HG03571 (cell line): ENCODE measurements at regions not wholly inside any gene's neighbourhood (a gene's known extent, or its start where the extent isn't known, plus 50 kb on each side); places are given as distances from the start of the nearest gene placed in this dataset.

Source experiments
- ATAC-seq: cut with Tn5 transposase; IDR thresholded peaks from one replicate; pipeline ENCODE4 v1.9.1; 2021; ENCODE audit not compliant: unreplicated experiment

DNA sequence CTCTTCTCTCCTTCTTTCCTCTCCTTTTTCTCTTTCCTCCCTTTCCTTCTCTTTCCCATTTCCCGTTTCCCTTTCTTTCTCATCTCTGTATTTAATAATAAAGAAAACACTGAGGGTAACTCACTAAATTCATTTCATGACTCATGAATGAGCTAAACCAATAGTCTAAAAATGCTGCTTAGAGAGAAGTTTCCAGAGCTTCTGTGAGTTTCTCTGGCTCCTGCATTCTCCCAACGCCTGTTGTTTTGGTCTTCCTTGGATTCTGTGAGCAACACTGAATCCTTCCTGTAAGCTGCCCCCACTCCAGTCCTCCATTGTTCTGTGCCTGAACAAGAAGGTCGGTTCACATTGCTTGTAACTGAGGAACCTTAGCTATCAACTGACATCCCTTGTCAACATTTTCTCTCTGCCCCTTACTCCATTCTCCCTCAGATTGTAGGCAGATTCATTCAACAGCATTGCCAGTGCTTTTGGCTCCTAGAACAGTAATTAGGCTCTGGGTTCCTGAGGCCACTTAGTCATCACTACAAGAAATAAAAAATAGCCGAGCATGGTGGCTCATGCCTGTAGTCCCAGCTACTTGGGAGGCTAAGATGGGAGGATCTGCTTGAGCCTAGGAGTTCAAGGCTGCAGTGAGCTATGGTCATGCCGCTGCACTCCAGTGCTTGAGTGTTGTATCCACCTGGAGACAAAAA, 237.7 kb upstream of the KLF4 start:
- ATAC-seq = no peak

DNA sequence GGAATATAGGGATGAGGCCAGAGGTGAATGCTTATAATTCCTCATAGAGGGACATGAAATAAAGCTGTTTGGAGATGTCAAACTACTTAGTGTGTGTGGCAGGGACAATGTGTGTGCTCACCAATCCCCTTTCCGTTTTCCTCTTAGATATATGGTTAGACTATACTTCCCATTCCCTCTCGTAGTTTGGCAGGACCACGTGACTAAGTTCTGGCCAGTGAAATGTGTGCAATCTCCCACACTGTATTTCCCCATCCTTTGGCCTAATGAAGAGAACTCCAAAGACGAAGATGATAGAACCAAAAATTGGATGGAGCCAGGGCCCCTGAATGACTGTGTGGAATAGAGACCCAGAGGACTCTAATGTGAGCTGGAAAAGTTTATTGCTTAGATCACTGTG, 233.4 kb upstream of the KLF4 start:
- no peak for ATAC-seq

DNA sequence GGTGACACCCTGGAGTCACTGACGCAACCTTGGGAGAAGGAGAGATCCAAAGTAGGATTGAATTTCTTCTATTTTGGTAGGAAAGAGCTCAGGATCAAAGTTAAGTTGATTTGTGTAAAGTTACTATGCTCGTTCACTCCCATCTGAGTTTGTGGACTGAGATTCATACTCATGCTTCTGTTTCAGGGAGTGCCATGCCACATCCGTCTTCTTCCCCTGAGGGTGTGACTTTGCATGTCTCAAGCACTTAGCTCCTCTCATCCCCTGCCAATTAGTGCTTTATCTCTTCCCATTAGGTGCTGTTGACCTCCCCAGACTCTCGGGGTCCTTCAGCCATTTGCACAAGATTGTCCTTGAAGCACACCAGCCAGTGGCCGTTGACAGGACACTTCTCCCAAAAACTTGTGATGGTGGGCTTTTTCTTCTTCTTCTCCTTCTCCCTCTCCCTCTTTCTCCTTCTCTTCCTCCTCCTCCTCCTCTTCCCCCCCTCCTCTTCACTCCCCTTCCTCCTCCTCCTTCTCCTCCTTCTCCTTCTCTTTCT, 232.2 kb upstream of the KLF4 start:
- ATAC-seq = no peak

DNA sequence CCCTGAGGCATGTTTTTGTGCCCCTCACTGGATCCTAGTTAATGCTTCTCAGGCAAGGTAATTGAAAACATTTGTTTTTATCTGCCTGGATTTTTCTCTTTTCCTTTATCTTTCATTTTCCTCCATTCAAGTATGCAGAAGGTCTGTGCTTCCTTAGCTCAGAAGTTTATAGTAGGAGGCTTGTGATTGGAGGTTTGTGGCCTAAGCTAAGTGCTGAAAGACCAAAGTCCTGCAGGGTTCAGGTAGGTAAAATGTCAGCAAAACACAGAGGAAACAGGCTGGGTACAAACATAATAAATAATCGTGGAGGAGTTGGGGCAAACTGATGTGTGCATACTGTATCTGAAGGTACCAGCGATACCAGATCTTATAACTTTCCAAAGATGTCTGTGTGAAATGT, 230.9 kb upstream of the KLF4 start:
- ATAC-seq = no peak

DNA sequence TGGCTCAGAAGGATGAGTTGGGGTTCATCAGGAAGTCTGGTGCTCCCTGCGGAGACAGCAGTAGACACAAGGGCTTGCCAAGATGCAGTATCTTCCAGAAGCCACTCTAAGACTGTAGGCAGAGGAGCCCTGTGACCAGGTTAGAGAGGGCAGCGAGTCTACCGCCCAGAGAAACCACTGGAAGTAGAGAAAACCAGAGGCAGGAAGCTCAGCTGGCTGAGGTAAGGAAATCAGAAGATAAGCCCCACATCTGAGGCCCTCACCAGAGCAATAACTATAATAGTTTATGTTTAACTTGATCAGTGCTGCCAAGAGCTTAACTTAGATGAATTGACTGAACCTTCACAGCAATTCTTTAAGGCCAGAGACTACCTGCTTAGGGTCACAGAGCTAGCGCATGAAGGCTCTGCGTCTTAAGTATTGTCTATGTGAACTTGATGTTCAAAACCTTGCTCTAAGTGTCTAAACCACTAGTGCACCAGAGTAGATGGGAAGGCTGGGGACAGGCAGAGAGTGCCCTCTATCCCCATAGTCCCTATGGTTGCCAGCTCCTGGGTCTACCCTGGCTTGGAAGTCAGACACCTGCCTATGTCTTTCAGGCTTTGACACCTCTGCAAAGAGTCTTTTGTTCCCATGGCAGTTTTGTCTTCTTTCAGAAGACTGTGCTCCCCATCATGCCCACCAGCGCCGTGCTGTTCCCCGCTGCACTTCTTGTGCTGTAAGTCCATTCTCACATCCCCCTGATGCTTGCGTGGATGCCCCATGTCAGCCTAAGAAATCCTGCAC, 228.2 kb upstream of the KLF4 start:
- no peak for ATAC-seq

DNA sequence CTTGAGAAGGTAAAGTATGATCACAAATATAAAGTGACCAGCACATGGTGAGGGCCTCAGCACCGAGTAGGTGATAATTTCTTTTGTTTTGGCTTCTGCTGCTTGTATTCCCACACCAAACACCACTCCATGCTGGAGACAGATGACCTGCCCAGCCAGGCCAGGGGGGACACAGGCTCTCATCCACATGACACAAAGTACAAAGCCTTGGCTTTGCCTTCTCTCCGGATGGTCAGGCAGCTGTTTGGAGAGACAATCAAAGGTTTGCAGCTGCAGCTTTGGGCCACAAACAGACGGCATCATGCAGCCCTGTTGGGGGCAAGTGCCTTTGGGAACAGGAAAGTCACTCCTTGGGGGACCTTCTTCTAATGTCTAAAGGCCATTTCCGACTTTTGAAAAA, 226.2 kb upstream of the KLF4 start:
- ATAC-seq = no peak

DNA sequence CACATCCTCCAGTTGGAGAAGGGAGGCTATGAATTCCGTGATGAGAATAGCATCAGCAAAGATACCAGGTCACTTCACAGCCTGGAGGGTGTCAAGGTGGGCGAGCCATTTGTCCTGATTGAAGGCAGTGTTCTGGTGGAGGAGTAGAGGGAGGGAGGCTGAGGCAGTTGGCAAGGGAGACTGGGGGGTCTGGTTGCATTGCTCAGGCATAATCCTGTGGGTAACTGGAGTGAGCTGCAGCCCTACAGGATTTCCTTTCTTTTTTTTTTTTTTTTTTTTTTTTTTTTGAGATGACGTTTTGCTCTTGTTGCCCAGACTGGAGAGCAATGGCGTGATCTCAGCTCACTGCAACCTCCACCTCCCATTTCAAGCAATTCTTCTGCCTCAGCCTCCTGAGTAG, 223.9 kb upstream of the KLF4 start:
- ATAC-seq = no peak

DNA sequence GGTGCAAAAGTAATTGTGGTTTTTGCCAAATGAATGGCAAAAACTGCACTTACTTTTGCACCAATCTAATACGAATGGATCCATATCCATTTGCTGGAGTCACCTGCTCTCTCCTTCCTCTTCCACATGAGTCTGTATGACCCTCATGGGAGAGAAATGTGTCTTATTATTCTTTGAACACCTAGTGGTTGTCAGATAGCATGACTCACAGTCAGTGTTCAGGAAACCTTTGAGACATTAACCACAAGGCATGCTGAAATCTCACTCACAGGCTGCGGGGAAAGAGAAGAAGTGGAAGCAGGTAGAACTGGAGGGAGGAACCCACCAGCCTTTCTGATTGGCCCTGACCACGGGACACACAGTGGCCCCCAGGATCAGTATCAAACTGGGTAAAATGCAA, 222.8 kb upstream of the KLF4 start:
- no peak for ATAC-seq

DNA sequence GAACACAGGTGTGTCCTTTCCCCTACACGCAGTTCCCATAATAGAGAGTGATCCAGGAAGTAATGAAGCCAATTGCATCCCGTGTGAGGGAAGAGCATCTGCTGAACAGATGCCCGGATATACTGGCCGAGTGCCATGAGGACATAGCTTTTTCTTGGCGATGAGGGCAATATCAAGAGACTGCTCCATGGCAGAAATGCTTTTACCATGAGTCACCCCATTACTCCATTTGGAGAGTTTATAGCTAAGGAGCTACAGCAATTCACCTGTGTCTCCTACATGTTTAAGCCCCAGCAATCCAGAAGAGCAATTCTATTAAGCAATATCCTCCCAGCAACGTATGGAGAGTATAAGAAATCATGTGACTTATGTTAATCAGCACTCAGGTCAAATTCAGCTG, 222.0 kb upstream of the KLF4 start:
- ATAC-seq = no peak

DNA sequence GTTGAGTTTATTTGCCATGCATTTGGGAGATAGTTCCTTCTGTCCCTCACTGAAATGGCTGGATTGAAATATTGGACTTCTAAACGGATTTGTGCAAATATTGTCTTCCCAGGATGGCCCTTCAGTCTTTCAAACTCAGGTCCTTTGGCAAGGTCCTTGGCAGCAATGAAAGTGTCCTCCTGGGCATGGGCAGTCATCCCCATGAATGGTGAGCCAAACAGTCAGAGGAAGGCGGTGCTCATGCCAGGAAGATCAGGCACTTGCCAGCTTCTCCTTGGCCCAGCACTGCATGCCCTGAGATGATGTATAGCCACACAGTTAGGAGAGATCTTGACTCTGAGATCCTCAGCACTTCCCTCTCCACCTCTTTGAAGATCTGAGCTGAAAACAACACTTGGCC, 221.4 kb upstream of the KLF4 start:
- no peak for ATAC-seq

DNA sequence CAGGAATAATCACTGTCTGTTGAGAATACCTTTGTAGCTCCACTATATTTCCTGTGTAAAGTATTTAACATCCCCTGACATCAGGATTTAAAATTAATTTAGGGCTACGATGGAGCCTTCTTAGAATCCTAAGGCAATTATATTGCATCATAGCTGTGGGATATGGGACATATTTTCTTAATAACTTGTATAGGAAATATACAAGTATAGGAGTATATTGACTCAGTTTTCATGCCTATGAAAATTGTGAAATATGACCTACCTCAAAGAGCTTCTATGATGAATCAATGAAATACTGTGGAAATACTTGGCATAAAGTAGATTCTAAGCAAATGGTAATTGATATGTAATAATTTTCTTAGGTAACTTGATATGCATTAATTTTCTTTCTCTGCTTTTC, 221.0 kb upstream of the KLF4 start:
- no peak for ATAC-seq

DNA sequence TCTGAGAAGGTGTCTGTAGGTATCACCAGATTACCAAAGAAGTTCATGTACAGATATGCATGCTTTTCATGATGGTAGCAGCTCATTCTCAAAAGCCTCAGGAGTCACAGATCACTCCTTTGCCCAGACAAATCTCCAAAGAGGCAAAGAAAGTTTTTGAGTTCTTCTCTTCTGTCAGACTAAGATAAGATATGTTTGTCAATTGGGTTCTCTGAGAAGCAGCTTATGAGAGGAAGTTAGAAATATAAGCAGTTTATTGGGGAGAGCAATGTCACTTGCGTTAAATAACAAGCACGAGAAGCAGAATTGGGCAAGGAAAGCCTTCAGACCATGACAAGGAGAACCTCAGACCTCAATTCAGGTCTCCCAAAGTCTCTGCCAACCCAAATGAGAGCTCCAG, 219.2 kb upstream of the KLF4 start:
- ATAC-seq = no peak

DNA sequence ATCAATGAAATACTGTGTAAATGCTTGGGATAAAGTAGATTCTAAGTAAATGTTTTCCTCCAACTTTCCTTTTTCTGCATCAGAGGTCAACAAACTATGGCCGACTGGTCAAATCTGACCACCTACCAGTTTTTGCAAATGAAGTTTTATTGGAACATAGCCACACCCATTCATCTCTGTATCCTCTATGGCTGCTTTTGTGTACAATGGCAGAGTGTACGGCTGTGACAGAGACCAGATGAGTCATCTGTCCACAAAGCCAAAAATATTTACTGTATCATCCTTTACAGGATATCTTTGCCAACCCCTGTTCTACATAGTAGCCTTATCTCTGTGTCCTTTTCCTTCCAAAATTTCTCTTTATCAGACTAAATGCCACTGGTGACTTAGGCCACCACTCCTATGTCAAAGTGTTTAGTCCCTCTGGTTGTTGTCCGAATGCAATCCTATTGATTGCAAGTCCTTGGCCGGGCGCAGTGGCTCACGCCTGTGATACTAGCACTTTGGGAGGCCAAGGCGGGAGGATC, 218.4 kb upstream of the KLF4 start:
- ATAC-seq = no peak

DNA sequence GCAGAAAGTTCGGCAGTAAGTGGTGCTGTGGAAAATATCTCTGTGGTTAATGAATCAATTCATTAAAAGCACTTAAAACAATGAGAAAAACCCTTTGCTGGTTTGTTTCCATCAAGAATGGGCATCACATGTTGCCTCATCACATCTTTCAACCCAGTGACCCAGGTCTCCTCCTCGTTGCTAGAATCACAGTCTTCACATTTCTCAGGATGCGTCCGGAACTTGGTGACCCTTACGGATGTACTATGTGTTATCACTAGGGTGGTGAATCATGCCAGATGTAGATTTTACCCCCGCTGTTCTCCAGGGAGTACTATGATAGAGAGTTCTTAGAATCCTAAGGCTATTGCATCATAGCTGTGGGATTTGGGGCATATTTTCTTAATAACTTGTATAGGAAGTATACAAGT, 217.9 kb upstream of the KLF4 start:
- ATAC-seq = no peak

DNA sequence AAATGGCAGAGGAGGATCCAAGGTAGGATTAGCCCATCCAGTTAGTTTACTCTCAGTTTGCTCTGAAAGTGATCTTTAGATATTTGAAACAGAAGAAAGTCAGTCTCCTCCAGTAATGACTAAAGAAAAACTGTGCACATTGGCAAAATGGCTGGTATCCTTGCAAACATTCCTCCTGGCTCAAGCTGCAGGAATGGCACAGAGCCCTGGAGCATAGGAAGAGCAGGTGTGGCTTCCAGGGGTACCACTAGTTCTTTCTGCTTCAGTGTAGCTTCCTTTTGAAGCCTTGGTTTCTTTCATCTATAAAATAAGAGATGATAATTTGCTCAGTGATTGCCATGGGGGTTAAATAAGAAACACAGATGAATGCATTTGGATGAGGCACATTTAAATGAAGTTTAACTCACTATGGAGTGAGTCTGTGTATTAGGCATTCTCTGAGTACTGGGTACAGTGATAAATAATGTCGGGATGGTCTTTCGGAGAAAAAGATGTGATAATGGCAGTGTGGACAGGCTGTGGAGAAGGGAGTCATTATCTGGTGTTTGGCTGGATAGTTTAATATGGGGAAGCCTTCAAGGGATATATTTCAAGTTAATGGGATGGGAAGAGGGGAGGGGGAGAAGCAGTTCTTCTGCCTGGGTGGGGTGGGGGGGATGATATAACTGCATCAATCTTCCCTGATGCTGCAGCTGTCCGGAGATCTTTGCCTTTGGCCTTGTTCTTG, 217.3 kb upstream of the KLF4 start:
- ATAC-seq = no peak

DNA sequence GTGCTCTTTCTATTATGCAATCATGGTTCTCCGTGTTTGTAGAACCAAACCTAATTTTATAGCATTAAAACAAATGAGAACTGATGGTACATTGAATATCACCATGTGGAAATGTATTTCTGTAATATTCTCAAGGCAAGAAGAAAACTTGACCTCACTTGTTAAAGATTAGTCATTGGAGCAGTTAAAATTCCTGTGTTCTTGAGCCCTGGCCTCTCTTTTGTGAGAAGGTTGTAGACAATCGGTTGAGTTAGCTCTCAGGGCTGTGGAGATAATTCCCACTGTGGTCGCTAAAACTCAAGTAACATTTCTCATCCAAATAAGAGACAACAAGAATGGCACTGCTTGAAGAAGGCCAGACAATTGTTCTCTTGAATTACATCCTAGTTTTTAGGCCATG, 216.0 kb upstream of the KLF4 start:
- no peak for ATAC-seq

DNA sequence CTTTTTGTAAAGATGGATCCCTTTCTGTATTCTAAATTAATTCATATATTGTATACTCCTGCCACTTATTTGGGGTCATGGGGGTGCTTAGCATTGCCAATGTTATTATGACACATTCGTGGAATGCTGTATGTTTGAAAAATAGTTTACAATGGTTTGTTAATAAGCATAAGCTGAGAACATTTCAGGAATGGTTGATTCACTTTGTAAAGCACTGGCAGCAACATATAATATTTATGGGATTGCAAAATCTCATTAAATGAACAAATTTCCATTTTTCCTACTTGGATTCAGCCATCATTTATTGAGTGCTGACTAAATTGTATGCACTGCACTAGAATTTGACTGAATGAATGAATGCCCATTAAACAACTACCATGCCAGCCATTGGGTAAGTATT, 215.2 kb upstream of the KLF4 start:
- ATAC-seq = no peak

DNA sequence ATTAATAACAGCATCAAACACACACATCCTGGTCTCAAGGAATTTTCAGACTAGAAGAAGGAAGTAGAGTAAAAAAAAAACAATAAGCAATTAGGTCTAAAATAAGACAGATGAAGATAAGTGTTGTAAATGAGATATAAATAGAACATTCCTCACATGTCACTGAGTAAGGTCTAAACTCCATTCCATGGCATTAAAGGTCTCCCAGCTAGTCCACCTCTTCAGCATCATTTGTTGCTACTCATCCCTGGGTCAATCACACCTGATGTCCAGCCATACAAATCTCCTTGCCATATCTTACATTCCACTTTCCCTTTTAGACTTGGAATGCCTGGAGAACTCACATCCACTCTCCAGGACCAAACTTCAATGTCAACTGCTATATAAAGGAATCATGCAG, 214.1 kb upstream of the KLF4 start:
- no peak for ATAC-seq

DNA sequence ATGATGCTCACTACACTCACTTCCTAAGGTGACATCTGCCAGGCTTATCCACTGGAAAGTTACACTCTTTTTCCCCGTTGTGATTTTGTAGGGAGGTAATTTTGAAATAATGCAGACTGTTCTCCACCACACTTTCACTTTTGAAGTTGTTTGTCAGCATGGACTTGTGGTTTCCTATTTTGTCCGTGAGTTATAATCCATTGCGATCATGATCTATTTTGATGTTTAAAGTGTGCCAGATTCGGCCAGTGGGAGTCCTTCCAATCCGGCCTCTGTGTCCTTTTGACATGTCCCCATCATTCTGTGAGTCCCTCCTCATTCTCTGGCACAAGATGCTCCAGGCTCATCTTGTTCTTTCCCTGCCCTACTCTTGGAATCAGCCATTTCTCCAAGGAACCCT, 211.3 kb upstream of the KLF4 start:
- no peak for ATAC-seq

DNA sequence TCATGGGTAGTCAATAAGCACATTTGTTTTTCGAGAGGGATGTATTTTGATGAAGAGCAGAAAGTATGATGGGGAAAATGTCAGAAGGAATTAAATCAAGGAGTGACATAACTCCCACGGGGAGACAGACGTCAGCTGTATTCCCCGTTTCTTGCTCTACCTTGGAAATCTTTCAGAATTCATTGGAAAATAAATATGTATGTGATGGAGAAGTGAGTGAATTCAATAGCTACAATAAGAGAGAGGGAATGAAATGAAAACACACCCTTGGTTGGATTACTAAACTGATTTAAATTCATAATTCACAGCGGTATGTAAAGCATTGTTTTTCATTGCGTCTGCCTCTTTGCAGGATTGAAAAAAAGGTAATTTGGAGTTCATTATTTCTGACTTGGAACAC, 209.7 kb upstream of the KLF4 start:
- no peak for ATAC-seq

DNA sequence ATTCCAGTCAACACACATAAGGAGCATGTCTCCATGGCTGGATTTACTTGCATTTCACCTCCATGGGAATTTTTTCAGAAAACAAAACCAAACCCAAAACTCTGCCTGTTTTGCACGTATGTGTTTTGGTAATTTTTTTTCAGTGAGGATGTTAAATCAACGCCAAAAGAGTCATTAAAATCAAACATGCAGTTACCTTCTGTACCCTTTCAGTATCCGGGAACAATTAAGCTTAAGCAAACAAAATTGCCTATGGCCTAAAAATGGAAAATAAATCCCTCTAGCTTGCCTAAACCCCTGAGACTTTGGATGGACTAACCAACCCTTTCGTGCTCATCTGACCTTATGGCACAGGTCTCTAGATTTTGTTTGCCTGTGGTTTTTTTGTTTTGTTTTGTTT, 209.2 kb upstream of the KLF4 start:
- no peak for ATAC-seq

DNA sequence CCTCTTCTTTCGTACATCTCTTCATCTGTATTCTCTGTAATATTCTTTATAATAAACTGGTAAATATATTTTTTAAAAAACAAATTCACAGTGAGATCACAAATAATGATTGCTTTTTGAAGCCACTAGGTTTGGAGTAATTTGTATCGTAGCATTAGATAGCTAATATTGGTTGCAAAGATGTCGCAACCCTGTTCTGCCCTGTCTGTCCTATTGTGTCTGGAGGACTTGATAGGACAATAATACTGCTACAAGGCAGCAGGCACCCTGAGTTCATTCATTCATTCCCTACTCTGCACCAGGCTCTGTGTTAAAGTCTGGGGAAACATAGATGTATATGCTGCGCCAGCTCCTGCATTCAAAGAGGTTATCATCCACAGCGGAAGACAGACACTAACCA, 206.7 kb upstream of the KLF4 start:
- no peak for ATAC-seq
